Activated CD8-positive, alpha-beta memory T cell treated with anti-CD3 and anti-CD28 coated beads for 36 hours (primary cell): ENCODE measurements at regions not wholly inside any gene's neighbourhood (a gene's known extent, or its start where the extent isn't known, plus 50 kb on each side); places are given as distances from the start of the nearest gene placed in this dataset.

Experiments used
- CTCF ChIA-PET: fragments of 350-600 bp; sonication (Branson Sonifier 250); formaldehyde crosslinking; loops from one replicate; lab custom pipeline; 2021; ENCODE audit warnings: antibody characterized with exemption; lab: Charles Lee
- POLR2A ChIA-PET: fragments of 350-600 bp; sonication (Branson Sonifier 250); formaldehyde crosslinking; loops from one replicate; lab custom pipeline; 2021; ENCODE audit warnings: antibody characterized with exemption; lab: Charles Lee

- ChIA-PET CTCF (no interaction called here), POLR2A (no interaction called here)
Measured at GRCh38 chr9:75695921-75696320, 194.6 kb upstream of the PCSK5 start.

GRCh38 chr9:75699017-75699416, 191.5 kb upstream of the PCSK5 start:
- CTCF ChIA-PET, result no interaction called here
- POLR2A ChIA-PET, result no interaction called here

GRCh38 chr9:75699625-75700251, 190.7 kb upstream of the PCSK5 start:
- POLR2A ChIA-PET, result no interaction called here
- CTCF ChIA-PET, result no interaction called here

GRCh38 chr9:75700252-75700640, 190.2 kb upstream of the PCSK5 start:
- ChIA-PET CTCF (no interaction called here), POLR2A (no interaction called here)

- POLR2A ChIA-PET, result no interaction called here
- CTCF ChIA-PET, result interaction anchor here (0.7 kb wide), 1 partner anchor 10 kb away, joined by 3 read pairs; no protein-coding TSS in a partner anchor
Measured at GRCh38 chr9:75707191-75707590, 183.3 kb upstream of the PCSK5 start.

GRCh38 chr9:75709698-75710097, 180.8 kb upstream of the PCSK5 start:
- ChIA-PET CTCF (no interaction called here), POLR2A (no interaction called here)

GRCh38 chr9:75712700-75713099, 177.8 kb upstream of the PCSK5 start:
- POLR2A ChIA-PET, result no interaction called here
- CTCF ChIA-PET, result no interaction called here

- ChIA-PET POLR2A (no interaction called here), CTCF (no interaction called here)
Measured at GRCh38 chr9:75713335-75713734, 177.1 kb upstream of the PCSK5 start.

GRCh38 chr9:75715360-75715759, 175.1 kb upstream of the PCSK5 start:
- CTCF ChIA-PET, result no interaction called here
- POLR2A ChIA-PET, result no interaction called here

GRCh38 chr9:75718677-75719076, 171.8 kb upstream of the PCSK5 start:
- POLR2A ChIA-PET, result no interaction called here
- CTCF ChIA-PET, result no interaction called here

GRCh38 chr9:75728391-75728790, 162.1 kb upstream of the PCSK5 start:
- ChIA-PET POLR2A (no interaction called here), CTCF (no interaction called here)

- POLR2A ChIA-PET, result no interaction called here
Measured at GRCh38 chr9:75734802-75735201, 155.7 kb upstream of the PCSK5 start.

GRCh38 chr9:75739884-75740611, 150.4 kb upstream of the PCSK5 start:
- CTCF ChIA-PET, result no interaction called here
- POLR2A ChIA-PET, result no interaction called here

More at GRCh38 chr9:75734802-75735201, 155.7 kb upstream of the PCSK5 start:
- CTCF ChIA-PET, result no interaction called here

- CTCF ChIA-PET, result no interaction called here
- POLR2A ChIA-PET, result no interaction called here
Measured at GRCh38 chr9:75743855-75744254, 146.6 kb upstream of the PCSK5 start.

- POLR2A ChIA-PET, result no interaction called here
- CTCF ChIA-PET, result no interaction called here
Measured at GRCh38 chr9:75754080-75754479, 136.4 kb upstream of the PCSK5 start.

GRCh38 chr9:75775166-75775565, 115.3 kb upstream of the PCSK5 start:
- ChIA-PET POLR2A (no interaction called here), CTCF (no interaction called here)

- ChIA-PET CTCF (no interaction called here), POLR2A (no interaction called here)
Measured at GRCh38 chr9:75775966-75776691, 114.3 kb upstream of the PCSK5 start.

- ChIA-PET POLR2A (no interaction called here), CTCF (no interaction called here)
Measured at GRCh38 chr9:75780185-75780584, 110.3 kb upstream of the PCSK5 start.

GRCh38 chr9:75788006-75788634, 102.4 kb upstream of the PCSK5 start:
- ChIA-PET CTCF (no interaction called here), POLR2A (no interaction called here)

GRCh38 chr9:75797085-75797580, 93.3 kb upstream of the PCSK5 start:
- CTCF ChIA-PET, result no interaction called here
- POLR2A ChIA-PET, result no interaction called here
